ENCODE measurements at regions not wholly inside any gene's neighbourhood (a gene's known extent, or its start where the extent isn't known, plus 50 kb on each side); places are given as distances from the start of the nearest gene placed in this dataset.

DNA sequence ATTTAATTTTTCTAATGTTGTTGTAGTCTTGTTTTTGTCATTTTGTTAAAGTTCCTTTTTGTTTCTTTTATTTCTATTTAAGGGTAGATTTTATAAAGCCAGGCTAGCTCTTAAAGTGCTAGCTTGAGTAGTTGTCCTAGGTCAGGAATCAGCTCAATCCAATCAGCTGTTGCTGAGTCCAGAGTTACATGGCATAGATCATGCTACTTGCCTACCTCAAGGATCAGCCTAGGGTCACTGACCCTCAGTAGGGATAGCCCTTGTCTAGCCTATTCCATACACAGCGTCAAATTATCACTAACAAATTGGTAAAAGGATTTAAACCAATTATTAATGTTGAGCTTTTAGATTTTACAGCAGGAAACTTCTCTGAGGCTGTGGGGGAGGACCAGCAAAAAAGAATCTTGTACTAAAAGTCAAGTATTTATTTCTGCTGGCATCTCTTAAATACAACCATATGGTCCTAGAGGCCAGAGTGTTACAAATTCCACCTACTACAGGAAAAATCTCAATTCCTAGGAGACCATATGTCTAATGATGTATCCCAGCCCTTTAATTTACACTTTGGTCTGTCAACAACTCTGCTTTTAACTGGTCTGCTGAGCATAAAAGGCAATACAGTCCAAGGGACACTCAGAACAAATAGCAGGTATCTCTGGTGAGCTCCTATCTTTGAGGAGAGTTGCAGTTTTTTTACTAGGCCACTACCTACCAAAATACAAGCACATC lies 138.3 kb upstream of the PTPRG start:
- TF ChIP-seq, protein P1, sequence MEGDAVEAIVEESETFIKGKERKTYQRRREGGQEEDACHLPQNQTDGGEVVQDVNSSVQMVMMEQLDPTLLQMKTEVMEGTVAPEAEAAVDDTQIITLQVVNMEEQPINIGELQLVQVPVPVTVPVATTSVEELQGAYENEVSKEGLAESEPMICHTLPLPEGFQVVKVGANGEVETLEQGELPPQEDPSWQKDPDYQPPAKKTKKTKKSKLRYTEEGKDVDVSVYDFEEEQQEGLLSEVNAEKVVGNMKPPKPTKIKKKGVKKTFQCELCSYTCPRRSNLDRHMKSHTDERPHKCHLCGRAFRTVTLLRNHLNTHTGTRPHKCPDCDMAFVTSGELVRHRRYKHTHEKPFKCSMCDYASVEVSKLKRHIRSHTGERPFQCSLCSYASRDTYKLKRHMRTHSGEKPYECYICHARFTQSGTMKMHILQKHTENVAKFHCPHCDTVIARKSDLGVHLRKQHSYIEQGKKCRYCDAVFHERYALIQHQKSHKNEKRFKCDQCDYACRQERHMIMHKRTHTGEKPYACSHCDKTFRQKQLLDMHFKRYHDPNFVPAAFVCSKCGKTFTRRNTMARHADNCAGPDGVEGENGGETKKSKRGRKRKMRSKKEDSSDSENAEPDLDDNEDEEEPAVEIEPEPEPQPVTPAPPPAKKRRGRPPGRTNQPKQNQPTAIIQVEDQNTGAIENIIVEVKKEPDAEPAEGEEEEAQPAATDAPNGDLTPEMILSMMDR (IDR thresholded peaks at IDR 0.05; ENCODE audit: extremely low read depth in 1 of 2, insufficient read depth in 1 of 2, low read depth in 1 of 2, low read length in 2 of 2): no peak
- TF ChIP-seq, protein P2, sequence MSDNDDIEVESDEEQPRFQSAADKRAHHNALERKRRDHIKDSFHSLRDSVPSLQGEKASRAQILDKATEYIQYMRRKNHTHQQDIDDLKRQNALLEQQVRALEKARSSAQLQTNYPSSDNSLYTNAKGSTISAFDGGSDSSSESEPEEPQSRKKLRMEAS (IDR thresholded peaks at IDR 0.05; ENCODE audit: insufficient read depth, insufficient read length): no peak

Data from endothelial cell of umbilical vein (primary cell).